OCI-LY1 (cell line): ENCODE measurements at regions not wholly inside any gene's neighbourhood (a gene's known extent, or its start where the extent isn't known, plus 50 kb on each side); places are given as distances from the start of the nearest gene placed in this dataset.

ENCODE experiments used
- H2AFZ ChIP-seq: fragments of 200-600 bp; sonication (generic), shearing (Covaris generic); 2 replicates; pipeline ENCODE4 v1.6.0; 2014; ENCODE audit warnings: antibody characterized with exemption, mild to moderate bottlenecking, low read length
- H3F3A ChIP-seq: fragments of 200-600 bp; sonication (generic), shearing (Covaris generic); 2 replicates; pipeline ENCODE4 v1.6.0; 2014; ENCODE audit warnings: mild to moderate bottlenecking, antibody characterized with exemption, low read length, moderate library complexity; ENCODE audit not compliant: insufficient read depth
- H3K27ac ChIP-seq: fragments of 200-600 bp; sonication (generic); 2 replicates; pipeline ENCODE4 v1.5.1; 2014; ENCODE audit warnings: low read length, mixed run types, mild to moderate bottlenecking, low read depth; ENCODE audit not compliant: poor library complexity, severe bottlenecking
- H3K27me3 ChIP-seq: fragments of 200-600 bp; sonication (generic); 2 replicates; pipeline ENCODE4 v1.6.0; 2014; ENCODE audit warnings: antibody characterized with exemption, mild to moderate bottlenecking, low read length, moderate library complexity; ENCODE audit not compliant: insufficient read depth
- H3K36me3 ChIP-seq: fragments of 200-600 bp; sonication (generic); 2 replicates; pipeline ENCODE4 v1.6.1; 2014; ENCODE audit warnings: mild to moderate bottlenecking, antibody characterized with exemption, low read length, moderate library complexity, mixed read lengths; ENCODE audit not compliant: insufficient read depth
- H3K4me1 ChIP-seq: fragments of 200-600 bp; sonication (generic); 2 replicates; pipeline ENCODE4 v1.5.1; 2014; ENCODE audit warnings: mild to moderate bottlenecking, low read length, moderate library complexity; ENCODE audit not compliant: insufficient read depth, severe bottlenecking
- H3K4me2 ChIP-seq: fragments of 200-600 bp; sonication (generic), shearing (Covaris generic); 2 replicates; pipeline ENCODE4 v1.6.1; 2014; ENCODE audit warnings: low read length
- H3K4me3 ChIP-seq: fragments of 200-600 bp; sonication (generic); 2 replicates; pipeline ENCODE4 v1.5.1; 2014; ENCODE audit warnings: low read length, low read depth, mild to moderate bottlenecking, mixed read lengths; ENCODE audit not compliant: poor library complexity, severe bottlenecking
- H3K79me2 ChIP-seq: fragments of 200-600 bp; shearing (Covaris generic); 2 replicates; pipeline ENCODE4 v1.6.1; 2016; ENCODE audit warnings: mixed run types, low read length, mixed read lengths; ENCODE audit not compliant: insufficient read depth
- H3K9ac ChIP-seq: fragments of 200-600 bp; sonication (generic), shearing (Covaris generic); 2 replicates; pipeline ENCODE4 v1.6.1; 2014; ENCODE audit warnings: mild to moderate bottlenecking, low read length, mixed read lengths
- H3K9me2 ChIP-seq: fragments of 200-600 bp; sonication (generic), shearing (Covaris generic); 2 replicates; pipeline ENCODE4 v1.6.1; 2014; ENCODE audit warnings: low read depth, mild to moderate bottlenecking, low read length, mixed read lengths
- H3K9me3 ChIP-seq: fragments of 200-600 bp; shearing (Covaris generic); 2 replicates; pipeline ENCODE4 v1.6.1; 2014; ENCODE audit warnings: low read length, mixed read lengths
- H4K20me1 ChIP-seq: fragments of 200-600 bp; sonication (generic), shearing (Covaris generic); 2 replicates; pipeline ENCODE4 v1.6.0; 2016; ENCODE audit warnings: mild to moderate bottlenecking, low read length; ENCODE audit not compliant: insufficient read depth
- CTCF ChIP-seq: fragments of 200-600 bp; sonication (generic), shearing (Covaris generic); IDR thresholded peaks from 2 replicates; pipeline ENCODE4 v1.5.1; 2017; ENCODE audit warnings: mild to moderate bottlenecking, antibody characterized with exemption, low read length, moderate library complexity, mixed read lengths
- EZH2 ChIP-seq: fragments of 200-600 bp; sonication (generic), shearing (Covaris generic); IDR thresholded peaks from 2 replicates; pipeline ENCODE4 v1.8.0; 2017; ENCODE audit warnings: borderline replicate concordance, mixed run types, mild to moderate bottlenecking, antibody characterized with exemption, low read length, moderate library complexity, mixed read lengths

- no peak overlapping the region for H3K4me3 ChIP-seq
These were observed 118.5 kb upstream of the C1orf174 start for GRCh38 chr1:4018466-4019146.

GRCh38 chr1:4019147-4019521, 119.1 kb upstream of the C1orf174 start:
- Histone ChIP-seq H3K79me2 (no peaks in the 10 kb centered on the region), H3K27ac (no peak overlapping the region), H3K9me3 (no peaks in the 10 kb centered on the region), H3K4me2 (no peak overlapping the region), H3K27me3 (no peaks in the 10 kb centered on the region), H3K36me3 (no peaks in the 10 kb centered on the region), H3F3A (no peaks in the 10 kb centered on the region; the same call in 1 of the 2 replicates), H3K4me1 (peaks cover 35% of the 10 kb centered on the region), H2AFZ (no peak overlapping the region), H4K20me1 (no peaks in the 10 kb centered on the region), H3K9me2 (no peaks in the 10 kb centered on the region), H3K4me3 (no peak overlapping the region), H3K9ac (no peak overlapping the region)
- TF ChIP-seq EZH2: no peak
- TF ChIP-seq CTCF: no peak

More at GRCh38 chr1:4018466-4019146, 118.5 kb upstream of the C1orf174 start:
- Histone ChIP-seq H3K9ac (no peak overlapping the region), H3K9me2 (no peaks in the 10 kb centered on the region), H3K4me2 (no peak overlapping the region), H2AFZ (no peak overlapping the region), H3K9me3 (no peaks in the 10 kb centered on the region), H3K36me3 (no peaks in the 10 kb centered on the region), H3F3A (no peaks in the 10 kb centered on the region; the same call in 1 of the 2 replicates), H3K4me1 (peaks cover 32% of the 10 kb centered on the region), H3K27me3 (no peaks in the 10 kb centered on the region), H4K20me1 (no peaks in the 10 kb centered on the region), H3K79me2 (no peaks in the 10 kb centered on the region), H3K27ac (peak overlapping the region; percentile 47)
- TF ChIP-seq CTCF (no peak), EZH2 (no peak)

GRCh38 chr1:4019606-4020331, 119.7 kb upstream of the C1orf174 start:
- no peaks in the 10 kb centered on the region for H3K9me3 ChIP-seq
- H2AFZ ChIP-seq: no peak overlapping the region
- TF ChIP-seq EZH2 (no peak), CTCF (no peak)
- H3K9ac ChIP-seq: no peak overlapping the region
- peaks cover 42% of the 10 kb centered on the region for H3K4me1 ChIP-seq
- H3K79me2 ChIP-seq: no peaks in the 10 kb centered on the region
- no peaks in the 10 kb centered on the region for H3K9me2 ChIP-seq
- no peak overlapping the region for H3K4me3 ChIP-seq
- H3K27me3 ChIP-seq: no peaks in the 10 kb centered on the region
- no peak overlapping the region for H3K4me2 ChIP-seq
- no peaks in the 10 kb centered on the region for H3K36me3 ChIP-seq
- no peaks in the 10 kb centered on the region; the same call in 1 of the 2 replicates for H3F3A ChIP-seq
- H4K20me1 ChIP-seq: no peaks in the 10 kb centered on the region
- no peak overlapping the region for H3K27ac ChIP-seq
